Ectodermal cell (in vitro differentiated cells): ENCODE measurements at regions not wholly inside any gene's neighbourhood (a gene's known extent, or its start where the extent isn't known, plus 50 kb on each side); places are given as distances from the start of the nearest gene placed in this dataset.
"Not testable (repeated sequence)": the region's sequence is repeated elsewhere in the genome, so short reads cannot be mapped to it uniquely, and the experiment has no call there.

Experiments used
- H3K27ac ChIP-seq: 2 replicates; pipeline ENCODE4 v1.7.0; 2013; ENCODE audit warnings: mild to moderate bottlenecking, low read depth, low read length; ENCODE audit not compliant: insufficient read depth, poor library complexity, severe bottlenecking
- H3K27me3 ChIP-seq: 2 replicates; pipeline ENCODE4 v1.7.0; 2013; ENCODE audit warnings: mild to moderate bottlenecking, low read length; ENCODE audit not compliant: insufficient read depth, control insufficient read depth, poor library complexity, severe bottlenecking
- H3K36me3 ChIP-seq: one replicate; pipeline ENCODE4 v1.7.0; 2013; ENCODE audit warnings: low read length; ENCODE audit not compliant: control insufficient read depth, insufficient read depth
- H3K4me1 ChIP-seq: one replicate; pipeline ENCODE4 v1.7.0; 2013; ENCODE audit warnings: low read length; ENCODE audit not compliant: control insufficient read depth, insufficient read depth
- H3K4me3 ChIP-seq: 2 replicates; pipeline ENCODE4 v1.7.0; 2013; ENCODE audit warnings: low read depth, low read length, control low read depth; ENCODE audit not compliant: insufficient read depth
- H3K9me3 ChIP-seq: 2 replicates; pipeline ENCODE4 v1.7.0; 2013; ENCODE audit warnings: mild to moderate bottlenecking, low read length, moderate library complexity; ENCODE audit not compliant: control insufficient read depth
- WGBS, 2 experiments: methylation state at CpG; one replicate each; pipeline ENCODE4 v1.1.7; 2013; ENCODE audit warnings: missing lambda C conversion rate in 2 of 2; 5-methylcytosine and 5-hydroxymethylcytosine counted together

DNA sequence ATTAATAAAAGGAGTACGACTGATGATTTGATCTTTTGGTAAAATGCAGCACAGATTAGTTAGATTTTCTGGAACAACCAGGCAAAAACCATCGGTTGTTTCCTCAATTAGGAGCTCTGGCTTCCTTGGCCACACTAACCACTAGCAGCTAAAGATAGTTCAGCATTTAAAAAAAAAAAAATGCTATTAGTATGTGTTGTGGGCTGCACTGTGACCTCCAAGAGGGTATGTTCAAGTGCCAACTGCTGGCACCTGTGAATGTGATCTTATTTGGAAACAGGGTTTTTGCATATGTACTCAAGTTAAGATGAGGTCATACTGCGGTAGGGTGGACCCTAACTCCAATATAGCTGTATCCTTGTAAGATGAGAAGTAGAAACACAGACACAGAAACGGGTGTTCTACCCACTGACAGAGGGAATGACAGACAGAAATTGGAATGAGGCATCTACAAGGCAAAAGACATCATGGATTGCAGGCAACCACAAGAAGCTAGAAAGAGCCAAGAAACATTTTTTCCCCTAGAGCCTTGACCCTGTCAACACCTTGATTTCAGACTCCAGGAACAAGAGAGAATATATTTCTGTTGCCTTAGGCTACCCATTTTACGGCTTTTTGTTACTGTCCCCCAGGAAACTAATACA is 534.6 kb upstream of the ROBO2 start:
- no peak overlapping the region for H3K27ac ChIP-seq
- no peaks in the 10 kb centered on the region for H3K9me3 ChIP-seq
- H3K4me1 ChIP-seq: no peaks in the 10 kb centered on the region
- 84 to 89% methylated on average over 5 of the region's 5 CpGs for WGBS, 2 experiments
- H3K4me3 ChIP-seq: no peak overlapping the region
- H3K27me3 ChIP-seq: no peaks in the 10 kb centered on the region
- H3K36me3 ChIP-seq: no peaks in the 10 kb centered on the region

DNA sequence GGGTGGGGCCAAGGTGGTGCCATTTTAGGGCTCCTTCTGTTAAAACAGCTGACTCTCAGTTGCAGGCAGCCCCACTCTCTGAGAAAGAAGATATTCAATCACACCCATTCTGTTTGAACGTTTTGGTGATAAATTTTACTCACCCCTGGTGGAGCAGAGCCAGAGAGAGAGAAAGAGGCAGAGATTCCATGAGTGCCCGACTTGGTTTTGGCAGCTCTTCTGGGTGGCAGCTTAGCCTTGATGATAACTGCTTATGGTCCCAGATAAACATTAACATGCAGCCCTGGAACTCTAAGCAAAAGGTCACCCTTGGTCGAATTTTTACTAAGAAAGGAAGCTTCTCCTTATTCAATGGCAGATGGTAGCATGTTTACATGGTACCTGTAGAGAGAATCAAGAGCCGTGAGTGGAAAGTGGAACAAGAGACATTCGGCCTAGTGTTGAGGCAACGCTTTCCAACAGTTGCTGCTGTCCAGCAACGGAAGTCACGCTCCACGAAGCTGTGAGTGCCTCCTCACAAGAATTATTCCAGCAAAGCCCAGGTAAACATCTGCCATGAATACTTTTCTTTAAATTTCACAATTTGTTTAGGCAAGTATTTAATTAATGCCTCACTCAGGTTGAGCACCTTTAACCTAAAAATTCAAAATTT is 530.6 kb upstream of the ROBO2 start:
- 90 to 93% methylated on average over 9 of the region's 9 CpGs for WGBS, 2 experiments

DNA sequence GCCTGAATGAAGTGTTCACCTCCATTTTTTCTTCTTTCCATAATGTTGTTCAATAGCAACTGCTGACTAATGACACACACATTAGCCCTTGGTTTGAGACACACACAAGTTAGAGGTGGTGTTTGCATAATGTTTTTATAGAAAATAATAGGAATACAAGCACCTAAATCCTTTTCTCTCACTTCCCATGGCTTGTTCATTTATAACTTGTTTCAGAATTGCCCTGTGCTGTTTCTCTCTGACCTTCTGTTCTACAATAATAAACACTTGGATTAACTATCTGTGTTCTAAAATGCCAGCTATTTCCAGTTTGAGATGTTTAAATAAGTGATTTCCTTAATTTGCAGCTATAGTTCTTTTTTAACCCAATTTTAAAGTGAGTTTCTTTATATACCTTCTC is 525.1 kb upstream of the ROBO2 start:
- Histone ChIP-seq H3K4me1 (no peaks in the 10 kb centered on the region), H3K36me3 (no peaks in the 10 kb centered on the region), H3K27me3 (no peaks in the 10 kb centered on the region), H3K9me3 (no peaks in the 10 kb centered on the region), H3K27ac (no peak overlapping the region), H3K4me3 (no peak overlapping the region)

More for the DNA sequence above, 530.6 kb upstream of the ROBO2 start:
- no peak overlapping the region for H3K4me3 ChIP-seq
- H3K4me1 ChIP-seq: no peaks in the 10 kb centered on the region
- H3K9me3 ChIP-seq: no peaks in the 10 kb centered on the region
- no peaks in the 10 kb centered on the region for H3K27me3 ChIP-seq
- no peaks in the 10 kb centered on the region for H3K36me3 ChIP-seq
- no peak overlapping the region for H3K27ac ChIP-seq

DNA sequence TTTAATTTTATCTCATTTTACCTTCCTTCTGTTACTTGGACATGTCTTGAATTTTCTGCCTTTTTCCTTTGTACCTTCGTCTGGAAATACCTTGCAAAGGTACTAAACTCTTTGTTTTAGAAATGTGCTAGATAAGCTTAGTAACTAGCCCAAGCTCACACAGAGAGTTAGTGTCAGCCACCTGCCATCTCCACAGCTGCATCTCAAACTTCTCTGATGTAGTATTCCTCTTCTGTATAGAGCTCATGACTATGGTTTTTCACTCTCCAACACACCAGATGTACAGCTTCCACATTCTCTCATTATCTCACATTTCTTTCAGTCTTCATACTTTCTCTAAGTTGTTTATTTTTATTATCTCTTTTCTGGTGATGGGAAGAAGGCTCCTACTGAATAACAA is 516.6 kb upstream of the ROBO2 start:
- Histone ChIP-seq H3K27me3 (no peaks in the 10 kb centered on the region), H3K9me3 (no peaks in the 10 kb centered on the region), H3K4me3 (no peak overlapping the region), H3K27ac (no peak overlapping the region), H3K36me3 (no peaks in the 10 kb centered on the region), H3K4me1 (no peaks in the 10 kb centered on the region)
- 86 to 92% methylated on average over 1 of the region's 1 CpG for WGBS, 2 experiments

DNA sequence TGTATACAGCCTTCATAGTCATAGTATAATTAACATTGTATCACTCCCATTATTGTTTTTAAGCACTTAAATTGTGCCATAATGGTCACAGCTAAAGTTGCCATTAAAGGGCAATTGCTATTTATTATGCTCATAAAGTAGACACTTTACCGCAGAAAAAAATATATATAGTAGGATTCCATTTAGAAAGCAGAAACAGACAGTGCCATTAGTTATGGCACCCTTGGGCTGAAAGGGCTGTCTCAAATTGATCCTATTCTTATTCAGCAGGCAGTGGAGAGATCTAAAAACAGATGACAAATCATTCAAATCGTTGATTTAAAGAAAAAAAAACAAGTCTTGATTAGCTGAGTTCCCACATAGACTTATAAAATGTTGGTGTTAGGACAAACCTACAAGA is 514.2 kb upstream of the ROBO2 start:
- 89 to 94% methylated on average over 1 of the region's 2 CpGs for WGBS, 2 experiments
- H3K4me1 ChIP-seq: no peaks in the 10 kb centered on the region

DNA sequence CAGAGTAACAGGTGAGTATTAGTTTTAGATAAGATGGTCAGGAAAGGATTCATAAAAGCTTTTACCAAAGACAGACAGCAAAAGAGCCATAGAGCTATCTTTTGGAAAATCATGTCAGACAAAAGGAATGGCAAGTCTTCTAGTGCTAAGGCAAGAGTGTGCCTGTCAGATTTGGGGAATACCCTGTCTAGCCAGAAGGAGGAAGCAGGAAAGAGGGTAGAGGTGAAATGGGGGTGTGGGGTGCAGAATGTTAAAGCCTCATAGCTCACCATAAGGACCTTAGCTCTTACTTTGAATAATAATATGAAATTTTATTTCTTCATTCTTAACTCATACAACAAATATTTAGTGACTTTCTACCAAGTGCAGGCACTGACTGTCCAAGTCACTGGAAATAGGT is 512.1 kb upstream of the ROBO2 start:
- no peak overlapping the region for H3K4me3 ChIP-seq
- no peaks in the 10 kb centered on the region for H3K9me3 ChIP-seq
- no peaks in the 10 kb centered on the region for H3K4me1 ChIP-seq
- no peaks in the 10 kb centered on the region for H3K36me3 ChIP-seq
- no peaks in the 10 kb centered on the region for H3K27me3 ChIP-seq
- H3K27ac ChIP-seq: no peak overlapping the region

More for the DNA sequence above, 514.2 kb upstream of the ROBO2 start:
- no peaks in the 10 kb centered on the region for H3K36me3 ChIP-seq
- no peaks in the 10 kb centered on the region for H3K9me3 ChIP-seq
- no peak overlapping the region for H3K27ac ChIP-seq
- no peak overlapping the region for H3K4me3 ChIP-seq
- H3K27me3 ChIP-seq: no peaks in the 10 kb centered on the region

DNA sequence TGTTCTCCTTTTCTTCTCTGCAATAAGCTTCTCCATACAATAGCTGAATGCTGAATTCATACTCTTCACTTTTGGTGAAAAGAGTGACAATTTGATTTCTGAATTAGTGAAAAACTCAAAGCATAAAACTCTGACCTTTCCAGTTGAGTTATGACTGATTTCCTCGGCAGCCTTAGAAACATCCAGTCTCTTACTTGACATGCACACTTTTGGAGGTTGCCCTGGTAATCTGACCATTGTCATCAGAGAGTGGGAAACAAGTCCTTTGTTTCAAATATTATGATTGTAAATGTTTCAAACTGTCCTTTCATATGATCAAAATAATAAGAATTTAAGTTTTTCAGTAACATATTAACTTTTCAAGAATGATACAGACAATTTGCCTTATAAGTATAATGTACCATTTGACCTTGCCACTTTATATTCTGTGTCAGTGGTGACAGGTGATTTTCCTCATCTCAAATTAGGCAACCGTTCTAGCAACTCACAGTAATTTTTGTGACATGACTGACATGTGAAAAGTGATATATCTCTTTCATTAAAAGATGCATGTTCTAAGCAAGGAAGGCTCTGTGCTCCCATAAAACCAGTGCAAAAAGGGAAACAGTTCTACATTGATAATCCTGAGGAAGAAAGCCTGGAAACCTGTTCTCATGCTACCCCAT is 507.6 kb upstream of the ROBO2 start:
- no peak overlapping the region for H3K4me3 ChIP-seq
- H3K27ac ChIP-seq: no peak overlapping the region
- H3K27me3 ChIP-seq: no peaks in the 10 kb centered on the region
- peaks cover 3% of the 10 kb centered on the region for H3K4me1 ChIP-seq
- H3K36me3 ChIP-seq: no peaks in the 10 kb centered on the region
- no peaks in the 10 kb centered on the region for H3K9me3 ChIP-seq
- 86 to 88% methylated on average over 2 of the region's 2 CpGs for WGBS, 2 experiments

DNA sequence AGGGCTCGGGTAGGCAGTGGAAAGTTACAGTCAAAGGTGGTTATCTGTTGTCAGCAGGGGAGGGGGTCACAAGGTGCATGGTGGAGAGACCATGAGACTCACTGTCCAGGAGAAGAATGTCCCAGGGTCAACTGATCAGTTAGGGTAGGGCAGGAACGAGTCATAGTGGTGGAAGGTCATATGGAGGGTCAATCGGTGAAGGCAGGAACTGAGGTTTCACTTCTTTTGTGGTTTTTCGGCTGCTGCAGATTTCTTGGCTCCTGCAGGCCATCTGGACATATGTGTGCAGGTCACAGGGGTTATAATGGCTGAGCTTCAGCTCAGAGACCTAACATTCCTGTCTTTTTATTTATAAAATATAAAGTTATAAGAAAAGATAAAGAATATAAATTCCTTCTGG is 506.2 kb upstream of the ROBO2 start:
- not testable (repeated sequence) for H3K4me3 ChIP-seq, H3K36me3 ChIP-seq, H3K9me3 ChIP-seq, H3K27me3 ChIP-seq, H3K4me1 ChIP-seq, H3K27ac ChIP-seq
- 77 to 86% methylated on average over 4 of the region's 4 CpGs for WGBS, 2 experiments

DNA sequence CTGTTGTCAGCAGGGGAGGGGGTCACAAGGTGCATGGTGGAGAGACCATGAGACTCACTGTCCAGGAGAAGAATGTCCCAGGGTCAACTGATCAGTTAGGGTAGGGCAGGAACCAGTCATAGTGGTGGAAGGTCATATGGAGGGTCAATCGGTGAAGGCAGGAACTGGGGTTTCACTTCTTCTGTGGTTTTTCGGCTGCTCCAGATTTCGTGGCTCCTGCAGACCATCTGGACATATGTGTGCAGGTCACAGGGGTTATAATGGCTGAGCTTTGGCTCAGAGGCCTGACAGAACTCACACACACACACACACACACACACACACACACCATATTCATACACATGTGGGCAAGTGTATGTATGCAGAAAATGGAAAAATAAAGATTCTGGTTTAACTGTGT is 502.0 kb upstream of the ROBO2 start:
- H3K27ac ChIP-seq, H3K4me3 ChIP-seq, H3K4me1 ChIP-seq, H3K9me3 ChIP-seq, H3K27me3 ChIP-seq, H3K36me3 ChIP-seq: not testable (repeated sequence)
- 87 to 99% methylated on average over 3 of the region's 3 CpGs for WGBS, 2 experiments

DNA sequence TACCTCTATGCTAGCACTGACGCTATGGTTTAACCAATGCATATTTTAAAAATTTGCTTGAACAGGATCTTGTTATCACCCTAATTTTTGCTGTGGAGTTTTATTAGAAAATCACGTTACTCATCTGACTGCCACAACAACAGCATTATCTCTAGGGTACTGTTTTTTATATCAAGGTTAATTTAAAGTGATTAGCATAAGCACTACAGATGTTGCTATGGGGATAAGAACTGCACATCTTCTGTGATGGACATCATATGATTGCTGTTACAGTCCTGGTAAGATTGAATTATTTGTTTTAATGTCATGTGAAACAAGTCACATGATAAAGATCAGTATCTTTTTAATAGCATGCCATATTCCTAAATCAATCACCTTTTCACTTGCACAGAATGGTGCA is 492.2 kb upstream of the ROBO2 start:
- WGBS, 2 experiments: 97% methylated on average over 2 of the region's 2 CpGs; no CpG with 5 or more reads in 1 of the 2 experiments

More for the DNA sequence above, 492.2 kb upstream of the ROBO2 start:
- Histone ChIP-seq H3K4me1 (no peaks in the 10 kb centered on the region), H3K36me3 (no peaks in the 10 kb centered on the region), H3K27me3 (no peaks in the 10 kb centered on the region), H3K4me3 (no peak overlapping the region), H3K9me3 (no peaks in the 10 kb centered on the region), H3K27ac (no peak overlapping the region)
